ENCODE measurements at regions not wholly inside any gene's neighbourhood (a gene's known extent, or its start where the extent isn't known, plus 50 kb on each side); places are given as distances from the start of the nearest gene placed in this dataset.
"Not testable (repeated sequence)": the region's sequence is repeated elsewhere in the genome, so short reads cannot be mapped to it uniquely, and the experiment has no call there.

DNA sequence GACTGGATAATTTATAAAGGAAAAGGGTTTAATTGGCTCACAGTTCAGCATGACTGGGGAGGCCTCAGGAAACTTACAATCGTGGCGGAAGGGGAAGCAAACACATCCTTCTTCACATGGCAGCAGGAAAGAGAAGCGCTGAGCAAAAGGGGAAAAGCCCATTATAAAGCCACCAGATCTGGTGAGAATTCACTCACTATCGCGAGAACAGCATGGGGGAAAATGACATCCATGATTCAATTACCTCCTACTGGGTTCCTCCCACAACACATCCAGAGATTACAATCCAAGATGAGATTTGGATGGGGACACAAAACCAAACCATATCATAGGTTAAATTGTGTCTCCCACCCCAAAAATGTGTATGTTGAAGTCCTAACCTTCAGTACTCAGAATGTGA lies 491.7 kb downstream of the SETD4 start:
- no peak for DNase-seq (ENCODE audit: low spot score)

DNA sequence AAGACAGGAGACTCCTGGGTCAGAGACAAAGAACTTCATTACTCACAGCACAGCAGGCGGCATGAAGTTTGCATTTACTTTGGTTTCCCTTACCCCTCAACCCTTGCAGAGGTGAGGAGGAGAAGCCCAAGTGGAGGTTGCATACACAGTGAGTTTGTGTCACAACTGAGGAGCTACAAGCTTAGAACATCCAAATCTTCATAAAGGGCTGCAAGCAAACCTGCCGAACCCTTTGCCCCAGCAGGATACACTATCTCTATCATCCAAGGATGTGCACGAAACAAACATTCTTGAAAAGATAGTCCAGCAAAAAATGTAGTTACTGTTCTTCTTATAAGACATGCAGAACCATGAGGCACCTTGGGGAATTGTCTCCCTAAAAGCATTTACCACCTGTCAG lies 493.5 kb downstream of the SETD4 start:
- no peak for DNase-seq (ENCODE audit: low spot score)

DNA sequence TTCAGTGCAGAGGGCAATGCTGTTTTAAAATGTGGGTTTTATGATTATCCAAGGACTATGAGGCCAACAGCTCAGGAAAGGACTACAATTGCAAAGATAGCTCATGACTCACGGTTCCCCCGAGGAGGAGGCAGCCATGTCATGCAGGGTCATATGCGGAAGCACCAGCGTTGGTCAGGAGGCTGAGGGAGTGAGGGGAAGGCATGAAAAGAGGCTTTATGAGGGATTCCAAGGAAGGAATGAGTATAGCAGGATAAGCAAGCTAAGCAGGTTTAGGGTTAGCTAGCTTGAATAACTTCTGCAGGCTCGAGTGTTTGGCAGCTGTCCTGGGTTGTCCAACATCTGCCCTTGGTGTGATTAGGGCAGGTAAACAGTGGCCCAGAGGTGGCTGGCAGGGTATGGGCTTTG lies 495.1 kb downstream of the SETD4 start:
- DNase-seq (ENCODE audit: low spot score) = no peak

DNA sequence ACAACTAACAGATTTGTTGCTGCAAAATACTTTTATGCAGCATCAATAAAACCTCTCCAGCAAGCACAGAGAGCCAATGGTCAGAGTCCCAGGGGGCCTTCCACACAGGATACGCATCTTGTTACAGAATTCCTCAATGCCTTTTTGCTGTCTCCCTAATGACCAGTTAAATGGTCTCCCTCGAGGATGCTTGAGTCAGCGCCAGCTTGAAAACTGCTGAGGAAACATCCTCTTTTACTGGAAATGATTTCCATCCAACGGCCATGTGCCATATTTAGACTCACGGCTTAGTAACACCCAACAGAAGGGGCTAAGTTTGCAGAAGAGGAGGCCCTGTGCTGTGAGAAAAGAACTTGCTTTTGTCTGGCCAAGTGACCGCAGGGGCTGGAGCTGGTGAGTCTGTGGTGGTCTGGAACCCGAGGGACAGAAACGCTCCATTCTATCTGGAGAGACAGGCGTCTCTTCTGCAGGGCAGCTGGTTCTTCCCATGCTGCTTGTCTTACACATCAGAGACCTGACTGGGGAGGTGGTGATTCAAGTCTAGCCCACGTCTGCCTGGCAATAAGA lies 496.4 kb downstream of the SETD4 start:
- DNase-seq (ENCODE audit: low spot score) = no peak

DNA sequence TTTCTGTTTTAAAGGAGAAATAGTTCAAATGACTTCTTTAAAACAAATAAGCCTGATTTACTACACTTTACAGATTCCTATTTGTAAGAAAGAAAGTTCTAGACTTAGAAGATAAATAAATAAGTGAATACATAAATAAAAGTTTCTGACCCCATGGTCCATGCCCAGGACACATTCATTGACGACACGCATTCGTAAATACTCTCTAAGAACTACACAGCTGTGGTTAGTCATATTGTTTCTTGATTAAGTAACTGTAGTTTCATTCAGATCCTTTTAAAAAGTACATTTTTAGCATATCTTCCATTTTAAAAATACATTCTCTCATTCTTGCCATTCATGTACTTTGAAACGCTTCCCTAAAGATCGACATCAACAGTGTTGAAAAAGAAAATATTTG lies 497.4 kb downstream of the SETD4 start:
- no peak for DNase-seq (ENCODE audit: low spot score)

DNA sequence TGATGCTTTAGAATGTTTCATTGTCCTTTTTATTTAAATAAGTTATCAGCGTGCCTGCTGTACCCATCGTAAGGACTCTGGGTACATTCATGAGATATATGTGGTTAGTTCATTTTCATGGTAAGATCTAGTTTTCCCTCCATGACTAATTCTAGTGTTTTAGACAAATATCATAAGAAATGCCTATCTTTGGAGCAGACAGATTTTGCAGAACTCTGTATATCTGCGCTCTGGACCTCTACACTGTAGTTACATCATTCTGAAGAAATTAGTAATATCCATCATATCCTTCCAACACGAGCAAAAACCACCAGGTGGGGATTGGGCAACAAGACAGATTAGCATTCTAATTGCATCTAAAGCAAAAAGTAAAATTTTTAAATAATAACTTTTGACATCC lies 499.2 kb downstream of the SETD4 start:
- no peak for DNase-seq (ENCODE audit: low spot score)

DNA sequence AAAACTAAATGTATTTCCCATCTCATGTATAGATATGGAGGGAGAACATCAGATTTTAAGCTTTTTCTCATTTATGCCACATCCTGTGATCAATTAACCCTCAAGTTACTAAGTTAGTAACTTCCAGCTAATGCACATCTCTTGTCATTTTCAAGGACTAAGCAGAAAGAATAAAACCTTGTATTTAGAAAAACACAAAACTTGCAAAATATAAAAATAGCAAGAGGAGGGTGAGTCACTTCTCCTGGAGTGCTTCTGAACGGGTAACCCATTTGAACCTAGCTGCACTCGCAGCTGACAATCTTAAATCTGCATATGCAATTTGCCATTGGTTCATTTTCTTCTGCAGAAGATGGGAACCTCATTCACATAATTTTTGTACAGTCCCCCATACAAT lies 500.5 kb downstream of the SETD4 start:
- no peak for DNase-seq (ENCODE audit: low spot score)

DNA sequence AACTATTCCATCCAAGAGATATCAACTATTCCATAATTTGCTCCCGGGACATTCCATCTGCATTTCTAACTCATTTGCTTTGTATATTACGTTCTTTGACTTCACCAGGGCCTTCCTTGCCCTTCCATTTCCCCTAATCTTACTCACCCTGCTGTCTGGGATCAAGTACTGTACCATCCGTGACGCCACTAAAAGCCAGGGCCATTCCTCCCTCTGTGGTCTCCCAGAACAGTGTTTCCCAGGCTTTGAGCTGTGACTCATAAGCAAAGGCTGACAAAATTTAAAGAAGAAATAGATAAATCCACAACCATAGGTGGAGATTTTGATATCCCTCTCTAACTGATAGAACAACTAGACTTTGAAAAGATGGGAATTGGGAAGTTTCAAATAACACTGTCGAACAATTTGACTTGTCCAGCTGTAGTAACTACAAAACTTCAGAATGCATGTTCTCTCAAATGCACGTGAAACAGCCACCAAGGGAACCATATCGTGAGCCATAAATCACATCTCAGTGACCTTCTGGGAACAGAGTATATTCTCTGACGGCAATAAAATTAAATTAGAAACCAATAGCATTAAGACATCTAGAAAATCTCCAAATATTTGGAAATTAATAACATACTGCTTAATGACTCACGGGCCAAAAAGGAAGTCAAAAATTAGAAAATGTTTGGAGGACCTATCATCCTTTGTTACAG lies 501.0 kb downstream of the SETD4 start:
- no peak for DNase-seq (ENCODE audit: low spot score)

DNA sequence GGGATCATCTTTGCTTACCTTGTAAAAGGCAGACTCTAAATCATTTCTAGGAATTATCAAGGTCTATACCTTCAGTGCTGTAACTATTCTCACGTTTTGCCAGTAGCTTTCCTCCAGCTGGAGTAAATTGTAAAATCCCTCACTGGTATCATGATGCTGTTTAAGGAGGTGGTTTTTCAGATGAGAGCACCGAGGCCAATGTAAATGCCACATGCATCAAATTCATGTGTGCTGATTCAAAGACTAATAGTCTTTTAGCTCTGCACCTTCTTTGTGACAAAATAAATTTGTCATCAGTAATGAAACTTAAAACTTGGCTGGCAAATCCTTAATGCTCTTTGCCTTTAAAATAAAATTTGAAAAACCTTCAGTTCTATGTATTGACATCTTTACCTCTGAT lies 503.8 kb downstream of the SETD4 start:
- no peak for DNase-seq (ENCODE audit: low spot score)

DNA sequence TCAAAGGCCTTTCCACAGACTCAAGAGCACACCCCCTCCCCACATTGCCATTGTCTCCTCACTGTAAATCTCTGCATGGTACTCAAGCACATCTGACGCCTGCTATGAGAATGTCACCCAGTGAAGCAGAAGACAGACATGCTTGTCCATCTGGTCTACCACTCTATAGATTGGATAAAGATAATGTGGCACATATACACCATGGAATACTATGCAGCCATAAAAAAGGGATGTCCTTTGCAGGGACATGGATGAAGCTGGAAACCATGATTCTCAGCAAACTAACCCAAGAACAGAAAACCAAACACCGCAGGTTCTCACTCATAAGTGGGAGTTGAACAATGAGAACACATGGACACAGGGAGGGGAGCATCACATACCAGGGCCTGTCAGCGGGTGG lies 503.4 kb upstream of the RUNX1 start:
- DNase-seq (ENCODE audit: low spot score) = not testable (repeated sequence)

DNA sequence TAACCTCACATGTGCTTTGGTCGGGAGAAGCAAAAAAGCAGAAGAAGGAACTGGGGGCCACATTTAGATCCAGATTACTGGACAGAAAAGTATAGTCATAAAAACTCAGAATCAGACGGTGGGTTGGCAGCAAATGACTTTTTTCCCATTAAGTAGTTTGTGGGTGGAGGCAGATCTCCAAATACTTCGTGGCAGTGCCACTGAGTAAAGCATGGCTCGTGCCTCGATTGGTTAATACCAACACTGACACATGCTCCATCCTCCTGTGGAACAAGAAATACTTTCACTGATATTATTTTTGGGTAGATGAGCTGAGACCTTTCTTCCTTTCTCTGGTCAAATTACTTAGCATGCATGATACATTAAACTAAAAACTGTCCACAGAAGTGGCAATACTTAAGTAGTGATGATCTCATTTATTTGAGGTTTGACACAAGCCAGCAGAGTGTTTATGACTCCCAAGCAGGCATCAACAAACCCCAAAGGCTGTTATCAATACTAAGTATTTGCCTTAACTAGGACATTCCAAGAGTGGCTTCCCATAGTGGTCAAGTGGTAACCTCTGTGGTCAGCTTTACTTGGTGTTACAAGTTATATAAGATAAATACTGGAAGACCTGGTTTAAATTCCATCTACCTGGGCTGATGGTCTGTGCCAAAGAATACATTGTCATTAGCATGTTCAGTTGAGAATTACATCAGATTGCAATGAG lies 500.0 kb upstream of the RUNX1 start:
- no peak for DNase-seq (ENCODE audit: low spot score)

DNA sequence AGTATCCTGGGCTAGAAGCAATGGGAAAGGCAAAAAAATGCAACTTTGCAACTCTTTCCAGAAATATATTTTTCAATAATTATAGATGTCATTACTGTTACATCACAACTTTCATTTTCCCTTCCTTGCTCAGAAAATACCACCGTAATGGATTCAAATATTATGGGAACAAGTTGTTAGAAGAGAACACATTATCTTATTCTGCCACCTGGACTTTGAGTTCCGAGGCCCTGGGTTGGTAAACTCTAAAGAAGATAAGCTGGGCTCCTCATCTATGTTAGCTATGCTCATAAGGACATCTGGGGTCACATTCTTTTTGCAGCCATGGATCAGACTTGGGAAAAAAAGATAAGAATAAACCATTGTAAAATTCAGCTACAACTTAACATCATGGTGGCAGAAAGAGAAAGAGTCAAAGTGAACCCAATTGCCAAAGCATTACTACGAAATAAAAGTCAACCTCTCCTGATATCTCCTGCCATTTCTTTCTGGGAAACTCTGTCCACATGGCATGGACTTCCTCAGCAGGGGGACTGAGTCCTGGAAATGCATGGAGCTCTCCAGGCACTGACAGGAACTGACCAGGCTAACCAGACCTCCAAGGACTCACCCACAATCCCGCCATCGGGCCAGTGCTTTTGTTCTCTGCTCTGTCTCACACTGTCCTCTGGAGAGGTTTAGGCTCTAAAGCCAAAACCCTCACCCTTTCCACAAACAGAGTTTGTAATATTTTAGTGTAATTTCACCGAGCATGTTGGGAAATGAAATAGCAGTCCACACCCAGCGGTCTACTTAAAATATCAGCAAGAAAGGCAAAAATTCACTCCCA lies 499.1 kb upstream of the RUNX1 start:
- DNase-seq (ENCODE audit: low spot score) = peak; percentile 23

DNA sequence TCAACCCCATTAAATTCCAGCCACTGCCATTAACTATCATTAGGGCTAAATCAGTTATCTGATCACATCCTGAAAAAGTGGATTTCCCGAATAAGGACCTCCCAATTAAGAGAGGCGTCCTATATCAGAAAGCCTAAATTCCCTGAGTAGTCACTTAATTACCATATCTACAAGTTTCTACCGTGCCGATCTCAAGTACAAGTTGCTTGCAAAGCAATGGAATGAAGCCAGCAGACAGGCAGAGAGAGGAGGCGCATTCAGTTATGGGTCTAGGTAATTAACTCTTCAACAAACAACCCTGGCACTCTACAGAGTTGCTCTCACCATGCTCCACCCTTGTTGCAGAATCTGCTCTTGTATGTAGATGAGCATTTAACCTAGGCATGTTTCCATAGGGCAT lies 494.6 kb upstream of the RUNX1 start:
- no peak for DNase-seq (ENCODE audit: low spot score)

DNA sequence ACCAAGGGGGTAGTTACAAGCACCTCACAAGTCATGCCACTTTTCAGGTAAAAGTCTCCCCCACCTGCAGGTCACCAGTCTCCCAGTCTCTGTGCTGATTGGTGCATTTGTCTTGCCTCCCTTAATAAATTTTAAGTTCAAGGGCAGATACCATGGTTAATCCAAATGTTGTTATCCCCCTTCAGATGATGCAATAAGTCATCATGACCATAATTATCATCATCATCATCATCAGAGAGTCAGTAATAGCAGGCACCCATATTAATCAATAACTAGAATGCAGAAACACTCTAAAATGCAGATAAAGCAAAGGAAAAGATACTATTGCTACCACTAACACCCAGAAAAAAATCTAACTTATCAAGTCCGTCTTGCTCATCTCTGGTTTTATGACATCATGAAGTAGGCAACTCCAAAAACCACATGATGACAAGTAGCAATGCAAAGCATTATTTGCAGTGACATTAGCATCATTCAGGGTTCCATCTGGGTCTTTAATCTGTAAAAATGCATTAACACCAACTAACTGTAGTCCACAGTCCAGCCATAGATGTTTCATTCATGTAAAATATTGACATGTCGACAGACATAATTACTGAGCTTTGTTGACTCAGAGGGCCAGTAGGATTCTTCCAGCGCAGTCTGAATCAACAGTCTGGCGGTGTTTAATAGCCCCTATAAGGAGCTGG lies 492.0 kb upstream of the RUNX1 start:
- DNase-seq (ENCODE audit: low spot score) = no peak

DNA sequence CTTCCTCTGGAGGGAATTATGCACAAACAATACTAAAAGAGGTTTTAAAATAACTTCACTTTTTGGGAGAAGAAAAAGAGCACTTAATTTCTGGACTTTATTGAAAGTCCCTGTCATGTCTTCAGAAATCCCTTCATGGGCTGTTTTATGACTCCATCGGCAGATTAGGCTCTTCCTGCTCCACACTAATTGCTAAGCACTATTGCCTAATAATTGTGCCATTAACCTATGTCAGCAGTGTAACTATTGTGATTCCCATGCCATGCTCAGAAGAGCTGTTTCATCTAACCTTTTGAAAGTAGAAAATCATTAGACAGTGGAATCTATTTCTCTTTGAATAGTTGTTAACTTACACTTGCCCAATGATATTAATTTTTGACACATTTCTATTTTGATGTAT lies 489.3 kb upstream of the RUNX1 start:
- no peak for DNase-seq (ENCODE audit: low spot score)

DNA sequence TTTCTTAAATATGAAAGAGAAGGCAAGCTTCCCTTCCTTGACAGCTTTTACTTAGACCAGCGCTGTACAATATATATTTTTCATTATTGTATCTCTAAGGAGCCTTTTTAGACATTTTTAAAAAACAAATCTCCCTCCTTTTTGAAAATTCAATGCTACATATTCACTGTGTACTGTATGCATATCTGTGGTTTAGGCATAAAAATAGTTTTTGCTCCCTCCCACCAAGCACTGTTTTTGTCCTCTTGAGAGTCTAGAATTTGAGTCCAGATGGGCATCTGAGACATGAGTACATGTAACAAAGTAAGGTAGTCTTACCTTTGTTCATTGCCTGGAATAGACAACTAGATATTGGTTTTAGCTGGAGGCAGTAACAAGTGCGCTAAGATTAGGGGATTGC lies 488.5 kb upstream of the RUNX1 start:
- no peak for DNase-seq (ENCODE audit: low spot score)

DNA sequence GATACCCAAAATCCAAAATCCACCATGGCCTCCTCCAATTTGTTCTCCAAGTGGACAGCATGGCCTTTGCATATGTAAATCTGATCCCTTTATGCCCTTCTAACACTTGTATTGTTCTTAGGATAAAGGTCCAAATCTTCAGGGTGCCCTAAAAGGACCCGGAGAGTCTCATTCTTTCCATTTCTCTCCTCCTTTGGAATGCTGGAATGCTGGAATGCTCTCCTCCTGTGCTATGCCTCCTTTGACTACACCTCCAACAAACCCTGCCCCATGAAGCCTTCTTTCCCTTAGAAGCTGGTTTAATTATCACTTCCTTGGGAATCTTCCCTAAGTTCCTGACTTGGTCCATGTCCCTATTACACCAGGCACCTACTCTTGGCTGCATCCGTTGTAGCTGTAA lies 484.8 kb upstream of the RUNX1 start:
- no peak for DNase-seq (ENCODE audit: low spot score)

DNA sequence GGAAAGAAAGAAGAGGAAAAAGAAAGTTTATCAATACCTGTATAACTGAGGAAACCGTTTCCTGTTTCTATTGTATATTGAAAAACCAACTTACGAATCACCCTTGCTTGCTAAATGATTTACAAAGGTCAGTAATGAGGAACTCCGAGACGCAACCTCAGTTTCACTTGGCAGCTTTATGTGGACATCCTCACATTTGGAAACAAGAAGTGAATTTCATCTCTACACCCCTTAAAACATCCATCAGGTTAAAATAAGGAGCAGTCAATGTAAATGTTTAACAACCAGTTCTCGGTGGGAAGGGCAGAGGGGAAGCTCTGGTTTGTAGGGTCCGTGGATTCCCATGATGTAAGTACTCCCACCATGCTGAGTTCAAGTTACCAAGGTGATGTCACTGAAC lies 481.7 kb upstream of the RUNX1 start:
- no peak for DNase-seq (ENCODE audit: low spot score)

DNA sequence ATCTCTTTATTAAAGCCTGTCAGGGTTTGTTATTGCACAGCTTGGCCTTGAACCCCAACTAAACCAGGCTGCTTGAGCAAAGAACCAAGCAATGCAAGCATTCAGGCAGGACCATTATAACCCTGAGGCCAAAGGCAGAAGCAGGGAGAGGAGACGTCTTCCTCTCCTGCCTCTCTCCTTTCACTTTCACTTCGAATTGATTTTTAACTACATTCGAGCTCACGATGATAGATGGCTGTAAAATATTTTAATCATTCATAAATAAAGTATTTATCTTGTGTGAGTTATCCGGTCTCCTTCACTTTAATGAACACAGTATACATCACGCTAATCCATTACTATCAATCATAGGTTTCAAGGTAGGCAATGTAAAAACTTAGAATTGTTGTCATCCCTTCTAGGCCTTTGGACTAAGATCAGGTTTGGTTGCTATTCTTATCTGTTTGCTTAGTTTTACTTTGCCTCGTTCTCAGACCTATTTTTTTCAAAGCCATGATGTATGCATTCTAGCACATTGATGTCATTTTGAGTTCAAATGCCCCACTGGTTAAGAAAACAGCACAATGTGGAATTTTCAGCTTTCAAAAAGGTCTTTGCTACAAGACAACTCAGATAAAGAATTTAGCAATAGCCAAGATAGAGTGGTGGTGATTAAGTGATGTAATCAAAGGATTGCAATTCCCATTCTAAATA lies 480.2 kb upstream of the RUNX1 start:
- DNase-seq (ENCODE audit: low spot score) = no peak

DNA sequence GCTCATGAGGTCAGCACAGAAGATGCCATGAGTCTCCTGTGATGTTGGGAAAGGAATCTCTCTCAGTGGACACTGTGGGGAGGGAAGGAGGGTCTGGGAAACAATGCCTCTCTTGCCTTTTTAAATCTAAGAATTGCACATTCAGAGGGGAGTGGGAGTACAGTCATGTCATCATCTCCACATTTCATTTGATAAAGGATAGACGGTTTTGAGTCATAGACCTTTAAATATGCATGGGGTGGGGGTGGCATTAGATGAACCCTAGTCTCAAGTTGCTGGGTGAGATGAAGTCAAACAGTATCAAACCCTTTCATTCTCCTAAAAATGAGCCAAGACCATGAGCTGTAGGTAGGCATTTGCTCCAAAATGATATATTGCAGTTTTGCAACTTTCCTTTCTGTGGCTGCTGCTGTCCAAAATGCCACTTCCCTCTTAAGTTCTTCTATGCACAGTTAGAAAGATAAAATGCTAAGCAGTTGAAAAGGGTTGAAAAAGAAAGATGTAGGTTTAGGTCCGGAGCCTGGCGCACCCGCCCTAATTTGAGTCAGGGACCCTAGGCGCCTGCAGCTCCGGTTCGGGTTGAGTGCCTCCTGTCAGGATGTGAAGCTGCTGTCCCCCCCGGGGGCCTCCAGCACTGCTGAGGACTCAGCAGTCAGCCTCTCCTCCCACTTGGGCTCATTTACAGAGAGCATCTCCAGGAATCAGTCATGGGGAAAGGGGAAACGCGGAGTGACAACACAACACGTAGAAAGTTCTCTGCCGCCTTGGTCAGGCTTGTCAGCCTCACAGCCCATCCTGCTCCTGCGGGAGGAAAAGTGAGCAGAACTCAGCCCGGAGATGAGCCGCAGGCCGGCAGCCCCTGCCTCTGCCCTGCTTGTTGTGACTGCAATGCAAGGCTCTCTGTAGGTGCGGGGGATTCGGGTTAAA lies 479.3 kb upstream of the RUNX1 start:
- no peak for DNase-seq (ENCODE audit: low spot score)

DNA sequence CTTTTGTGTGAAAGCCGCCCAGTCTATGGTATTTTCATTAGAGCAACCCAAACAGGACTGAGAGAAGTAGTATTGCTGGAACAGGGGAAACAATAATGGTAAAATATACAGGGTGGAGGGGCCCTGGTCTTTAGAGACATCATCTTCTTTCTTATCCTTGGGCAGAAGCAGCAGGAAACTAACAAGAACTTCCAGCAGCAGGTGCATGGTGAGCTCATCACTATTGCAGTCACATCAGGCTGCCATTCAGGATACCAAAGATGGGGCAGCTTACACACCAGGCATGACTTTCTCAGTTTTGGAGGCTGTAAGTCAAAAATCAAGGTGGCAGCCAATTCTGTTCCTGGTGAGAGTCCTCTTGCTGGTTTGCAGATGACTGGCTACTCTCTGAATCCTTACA lies 478.3 kb upstream of the RUNX1 start:
- DNase-seq (ENCODE audit: low spot score) = no peak

Measured in HuH-7 (cell line).